ENCODE measurements at regions not wholly inside any gene's neighbourhood (a gene's known extent, or its start where the extent isn't known, plus 50 kb on each side); places are given as distances from the start of the nearest gene placed in this dataset.

- Histone ChIP-seq H3K4me1 (ENCODE audit: insufficient read depth, low read length) (peaks cover 4% of the 10 kb centered on the region), H3K9me3 (ENCODE audit: low read length) (no peaks in the 10 kb centered on the region), H3K4me3 (ENCODE audit: low read length) (no peak overlapping the region), H3K27me3 (ENCODE audit: insufficient read depth, low read length, poor library complexity, severe bottlenecking) (no peaks in the 10 kb centered on the region), H3K36me3 (ENCODE audit: insufficient read depth, low read length) (no peaks in the 10 kb centered on the region), H3K27ac (ENCODE audit: low read depth, low read length) (no peak overlapping the region)
- Mint-ChIP-seq H3K4me3 (no peak overlapping the region), H3K4me1 (peaks cover 2 to 10% (median 4%) of the 10 kb centered on the region in 3 donors), H3K36me3 (no peaks in the 10 kb centered on the region), H3K27me3 (peaks cover 7 to 25% of the 10 kb centered on the region in 2 donors), H3K9me3 (no peaks in the 10 kb centered on the region), H3K27ac (no peak overlapping the region)
- POLR2A ChIA-PET, result no interaction called here
- CTCF ChIA-PET, result no interaction called here
- no peak for DNase-seq
These were observed 152.0 kb downstream of the ANKRD60 start for GRCh38 chr20:58076405-58076804.

- H3K9me3 Mint-ChIP-seq, result no peaks in the 10 kb centered on the region
- ChIA-PET POLR2A (no interaction called here), CTCF (no interaction called here)
- H3K36me3 Mint-ChIP-seq, result no peaks in the 10 kb centered on the region
- no peak overlapping the region for H3K27ac Mint-ChIP-seq
- H3K4me3 Mint-ChIP-seq, result no peak overlapping the region
- Histone ChIP-seq H3K4me3 (ENCODE audit: low read length) (no peak overlapping the region), H3K27me3 (ENCODE audit: insufficient read depth, low read length, poor library complexity, severe bottlenecking) (no peaks in the 10 kb centered on the region), H3K36me3 (ENCODE audit: insufficient read depth, low read length) (no peaks in the 10 kb centered on the region), H3K4me1 (ENCODE audit: insufficient read depth, low read length) (peaks cover 4% of the 10 kb centered on the region), H3K27ac (ENCODE audit: low read depth, low read length) (no peak overlapping the region), H3K9me3 (ENCODE audit: low read length) (no peaks in the 10 kb centered on the region)
- no peak for DNase-seq
- H3K27me3 Mint-ChIP-seq, result peaks cover 7 to 29% of the 10 kb centered on the region in 2 donors
- H3K4me1 Mint-ChIP-seq, result peaks cover 2 to 10% (median 4%) of the 10 kb centered on the region in 3 donors
These were observed 152.7 kb downstream of the ANKRD60 start for GRCh38 chr20:58075586-58076345.

- Histone ChIP-seq H3K4me3 (ENCODE audit: low read length) (no peak overlapping the region), H3K27ac (ENCODE audit: low read depth, low read length) (no peak overlapping the region), H3K4me1 (ENCODE audit: insufficient read depth, low read length) (peaks cover 4% of the 10 kb centered on the region), H3K9me3 (ENCODE audit: low read length) (no peaks in the 10 kb centered on the region), H3K27me3 (ENCODE audit: insufficient read depth, low read length, poor library complexity, severe bottlenecking) (no peaks in the 10 kb centered on the region), H3K36me3 (ENCODE audit: insufficient read depth, low read length) (no peaks in the 10 kb centered on the region)
- no peak overlapping the region for H3K27ac Mint-ChIP-seq
- H3K9me3 Mint-ChIP-seq, result no peaks in the 10 kb centered on the region
- no peaks in the 10 kb centered on the region for H3K36me3 Mint-ChIP-seq
- ChIA-PET CTCF (no interaction called here), POLR2A (no interaction called here)
- no peak for DNase-seq
- peaks cover 2 to 10% (median 4%) of the 10 kb centered on the region in 3 donors for H3K4me1 Mint-ChIP-seq
- no peak overlapping the region for H3K4me3 Mint-ChIP-seq
- H3K27me3 Mint-ChIP-seq, result peaks cover 10 to 35% of the 10 kb centered on the region in 2 donors
These were observed 154.3 kb downstream of the ANKRD60 start for GRCh38 chr20:58073945-58074856.

- no peak for DNase-seq
- H3K36me3 Mint-ChIP-seq, result no peaks in the 10 kb centered on the region
- no peak overlapping the region for H3K4me3 ChIP-seq (ENCODE audit: low read length)
- H3K4me1 ChIP-seq (ENCODE audit: insufficient read depth, low read length), result peaks cover 4% of the 10 kb centered on the region
- peaks cover 2 to 10% (median 4%) of the 10 kb centered on the region in 3 donors for H3K4me1 Mint-ChIP-seq
- peaks cover 17 to 39% of the 10 kb centered on the region in 2 donors for H3K27me3 Mint-ChIP-seq
- H3K9me3 Mint-ChIP-seq, result no peaks in the 10 kb centered on the region
- H3K4me3 Mint-ChIP-seq, result no peak overlapping the region
- ChIA-PET POLR2A (no interaction called here), CTCF (no interaction called here)
- no peaks in the 10 kb centered on the region for H3K9me3 ChIP-seq (ENCODE audit: low read length)
- no peaks in the 10 kb centered on the region for H3K27me3 ChIP-seq (ENCODE audit: insufficient read depth, low read length, poor library complexity, severe bottlenecking)
- no peak overlapping the region for H3K27ac Mint-ChIP-seq
- no peak overlapping the region for H3K27ac ChIP-seq (ENCODE audit: low read depth, low read length)
- H3K36me3 ChIP-seq (ENCODE audit: insufficient read depth, low read length), result no peaks in the 10 kb centered on the region
These were observed 155.5 kb downstream of the ANKRD60 start for GRCh38 chr20:58072695-58073671.

- no peak for DNase-seq
- Histone ChIP-seq H3K27ac (ENCODE audit: low read depth, low read length) (no peak overlapping the region), H3K4me1 (ENCODE audit: insufficient read depth, low read length) (peaks cover 4% of the 10 kb centered on the region), H3K9me3 (ENCODE audit: low read length) (no peaks in the 10 kb centered on the region), H3K36me3 (ENCODE audit: insufficient read depth, low read length) (no peaks in the 10 kb centered on the region), H3K27me3 (ENCODE audit: insufficient read depth, low read length, poor library complexity, severe bottlenecking) (no peaks in the 10 kb centered on the region), H3K4me3 (ENCODE audit: low read length) (no peak overlapping the region)
- CTCF ChIA-PET, result no interaction called here
- POLR2A ChIA-PET, result no interaction called here
- H3K27ac Mint-ChIP-seq, result no peak overlapping the region
- H3K27me3 Mint-ChIP-seq, result peaks cover 17 to 44% of the 10 kb centered on the region in 2 donors
- peaks cover 2 to 10% (median 4%) of the 10 kb centered on the region in 3 donors for H3K4me1 Mint-ChIP-seq
- H3K9me3 Mint-ChIP-seq, result no peaks in the 10 kb centered on the region
- H3K4me3 Mint-ChIP-seq, result no peak overlapping the region
- no peaks in the 10 kb centered on the region for H3K36me3 Mint-ChIP-seq
These were observed 156.5 kb downstream of the ANKRD60 start for GRCh38 chr20:58071991-58072390.

- H3K4me3 ChIP-seq (ENCODE audit: low read length), result no peak overlapping the region
- no peak for DNase-seq
- CTCF ChIA-PET, result no interaction called here
- no peaks in the 10 kb centered on the region for H3K9me3 ChIP-seq (ENCODE audit: low read length)
- no peaks in the 10 kb centered on the region for H3K36me3 Mint-ChIP-seq
- peaks cover 19 to 44% of the 10 kb centered on the region in 2 donors for H3K27me3 Mint-ChIP-seq
- no peak overlapping the region for H3K4me3 Mint-ChIP-seq
- H3K36me3 ChIP-seq (ENCODE audit: insufficient read depth, low read length), result no peaks in the 10 kb centered on the region
- H3K27me3 ChIP-seq (ENCODE audit: insufficient read depth, low read length, poor library complexity, severe bottlenecking), result no peaks in the 10 kb centered on the region
- peaks cover 4% of the 10 kb centered on the region for H3K4me1 ChIP-seq (ENCODE audit: insufficient read depth, low read length)
- H3K27ac ChIP-seq (ENCODE audit: low read depth, low read length), result no peak overlapping the region
- H3K9me3 Mint-ChIP-seq, result no peaks in the 10 kb centered on the region
- POLR2A ChIA-PET, result no interaction called here
- H3K27ac Mint-ChIP-seq, result no peak overlapping the region
- peaks cover 2 to 10% (median 4%) of the 10 kb centered on the region in 3 donors for H3K4me1 Mint-ChIP-seq
These were observed 157.2 kb downstream of the ANKRD60 start for GRCh38 chr20:58071298-58071697.

GRCh38 chr20:58070664-58071196, 157.7 kb downstream of the ANKRD60 start:
- H3K4me1 Mint-ChIP-seq, result peaks cover 2 to 10% (median 4%) of the 10 kb centered on the region in 3 donors
- H3K36me3 Mint-ChIP-seq, result no peaks in the 10 kb centered on the region

More at GRCh38 chr20:58070664-58071196, 157.7 kb downstream of the ANKRD60 start:
- H3K4me3 Mint-ChIP-seq, result no peak overlapping the region
- H3K9me3 ChIP-seq (ENCODE audit: low read length), result no peaks in the 10 kb centered on the region
- no peaks in the 10 kb centered on the region for H3K9me3 Mint-ChIP-seq
- no peak overlapping the region for H3K27ac Mint-ChIP-seq
- H3K27me3 ChIP-seq (ENCODE audit: insufficient read depth, low read length, poor library complexity, severe bottlenecking), result no peaks in the 10 kb centered on the region
- peaks cover 19 to 44% of the 10 kb centered on the region in 2 donors for H3K27me3 Mint-ChIP-seq
- CTCF ChIA-PET, result no interaction called here
- DNase-seq, result no peak
- H3K27ac ChIP-seq (ENCODE audit: low read depth, low read length), result no peak overlapping the region
- H3K4me3 ChIP-seq (ENCODE audit: low read length), result no peak overlapping the region
- POLR2A ChIA-PET, result no interaction called here
- H3K4me1 ChIP-seq (ENCODE audit: insufficient read depth, low read length), result peaks cover 4% of the 10 kb centered on the region
- no peaks in the 10 kb centered on the region for H3K36me3 ChIP-seq (ENCODE audit: insufficient read depth, low read length)
